ENCODE measurements at regions not wholly inside any gene's neighbourhood (a gene's known extent, or its start where the extent isn't known, plus 50 kb on each side); places are given as distances from the start of the nearest gene placed in this dataset.
"Not testable (repeated sequence)": the region's sequence is repeated elsewhere in the genome, so short reads cannot be mapped to it uniquely, and the experiment has no call there.

- ATAC-seq, result no peak
These were observed 307.4 kb downstream of the NPHP4 start for GRCh38 chr1:5684791-5685190.

- no peak for ATAC-seq
These were observed 308.8 kb downstream of the NPHP4 start for GRCh38 chr1:5683446-5683845.

GRCh38 chr1:5682626-5683225 is 309.5 kb downstream of the NPHP4 start:
- ATAC-seq, result no peak

DNA sequence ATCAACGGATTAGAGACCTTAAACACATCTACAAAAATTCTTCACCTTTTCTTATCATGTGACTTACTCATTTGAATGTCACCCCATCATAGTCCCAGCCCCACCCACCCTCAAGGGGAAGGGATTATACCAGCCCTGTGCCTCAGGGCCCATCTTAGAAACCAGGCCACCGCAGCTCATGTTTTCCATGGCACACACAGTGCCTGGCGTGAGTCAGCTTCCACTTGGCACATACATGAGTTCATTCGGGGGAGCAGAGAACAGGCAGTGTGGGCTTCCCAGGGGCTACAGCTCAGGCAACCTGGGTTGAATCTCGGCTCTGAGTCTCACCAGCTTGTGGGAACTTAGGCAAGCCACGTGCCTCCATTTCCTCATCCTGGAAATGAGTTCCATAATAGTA is 310.6 kb downstream of the NPHP4 start:
- ATAC-seq, result no peak

DNA sequence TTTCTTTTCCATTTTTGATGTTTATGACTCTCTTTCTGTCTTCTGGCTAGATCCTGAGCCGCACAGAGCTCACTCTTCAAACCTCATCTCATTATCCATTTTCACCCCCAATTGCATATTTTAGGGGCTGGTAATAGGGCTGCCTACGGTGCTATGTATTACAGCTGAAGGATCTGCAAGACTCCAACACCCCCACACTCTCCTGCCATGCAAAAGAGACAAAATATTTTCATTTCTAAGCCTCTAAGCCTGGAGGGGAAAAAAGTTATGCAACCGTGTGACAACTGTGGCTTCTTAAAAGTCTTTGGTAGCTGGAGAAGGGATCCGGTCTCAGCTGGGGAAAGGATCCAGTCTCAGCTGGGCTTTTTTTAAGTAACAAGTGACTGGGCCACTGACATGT is 311.6 kb downstream of the NPHP4 start:
- ATAC-seq, result no peak

DNA sequence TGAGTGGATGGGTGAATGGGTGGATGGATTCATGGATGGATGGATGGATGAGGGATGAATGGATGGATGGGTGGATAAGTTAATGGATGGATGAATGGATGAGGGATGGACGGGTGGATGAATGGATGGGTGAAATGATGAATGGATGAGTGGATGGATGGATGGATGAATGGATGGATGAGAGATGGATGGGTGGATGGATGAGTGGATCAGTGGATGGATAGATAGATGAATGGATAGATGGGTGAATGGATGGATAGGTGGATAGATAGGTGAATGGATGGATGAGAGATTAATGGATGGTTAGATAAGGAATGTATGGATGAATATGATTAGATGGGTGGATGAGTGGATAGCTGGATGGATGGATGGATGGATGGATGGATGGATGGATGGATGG is 313.5 kb downstream of the NPHP4 start:
- no peak for ATAC-seq

DNA sequence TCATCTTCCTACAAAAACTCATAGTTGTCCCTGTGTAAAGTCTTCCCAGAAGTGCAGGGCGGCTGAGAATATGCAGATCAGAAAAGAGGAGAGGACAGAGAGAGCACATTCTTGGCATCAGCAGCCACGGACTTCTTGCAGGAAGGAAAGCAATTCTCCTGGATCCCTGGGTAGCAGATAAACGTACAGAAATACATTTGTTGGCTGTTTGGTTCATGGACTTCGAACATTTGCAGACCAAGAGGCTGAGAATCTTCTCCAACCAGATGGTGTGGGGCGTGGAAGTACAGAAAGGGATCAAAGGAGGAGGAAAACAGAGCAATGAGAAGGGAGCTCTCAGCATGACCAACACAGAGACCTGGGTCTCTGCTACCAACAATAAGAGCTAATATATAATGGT is 319.9 kb downstream of the NPHP4 start:
- ATAC-seq, result not testable (repeated sequence)

GRCh38 chr1:5670590-5671350 is 321.5 kb downstream of the NPHP4 start:
- no peak for ATAC-seq

- no peak for ATAC-seq
These were observed 324.5 kb downstream of the NPHP4 start for GRCh38 chr1:5667513-5668325.

- no peak for ATAC-seq
These were observed 327.0 kb downstream of the NPHP4 start for GRCh38 chr1:5664906-5665875.

- ATAC-seq, result no peak
These were observed 328.0 kb downstream of the NPHP4 start for GRCh38 chr1:5664081-5664768.

GRCh38 chr1:5662744-5663126 is 329.5 kb downstream of the NPHP4 start:
- no peak for ATAC-seq

DNA sequence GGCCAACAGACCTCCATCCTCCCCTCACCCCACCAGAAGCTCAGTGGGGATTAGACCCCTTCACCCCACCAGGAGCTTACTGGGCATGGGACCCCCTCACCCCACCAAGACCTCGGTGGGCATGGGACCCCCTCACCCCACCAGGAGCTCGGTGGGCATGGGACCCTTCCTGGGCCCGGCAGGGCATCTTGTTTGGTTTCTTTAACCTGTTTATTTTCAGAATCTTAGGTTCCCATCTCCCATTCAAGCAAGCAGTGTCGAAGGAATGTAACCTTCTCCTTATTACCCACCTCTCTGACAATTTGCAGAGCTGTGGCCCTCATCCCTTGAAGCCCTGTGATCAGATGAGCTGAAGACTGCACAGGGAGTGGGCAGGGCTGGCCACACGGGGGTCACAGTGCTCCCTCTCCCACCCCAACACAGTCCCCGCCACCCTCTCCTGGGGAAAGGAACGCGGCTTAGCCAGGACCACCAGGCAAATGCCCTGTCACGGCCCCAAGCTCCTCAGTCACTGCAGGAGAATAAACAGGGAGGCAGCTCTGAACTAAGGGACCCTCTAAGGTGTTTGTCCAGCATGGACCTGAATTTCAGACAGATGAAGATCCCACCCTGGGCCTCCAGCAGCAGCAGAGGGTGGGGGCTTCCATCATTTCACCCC is 330.0 kb downstream of the NPHP4 start:
- no peak for ATAC-seq

DNA sequence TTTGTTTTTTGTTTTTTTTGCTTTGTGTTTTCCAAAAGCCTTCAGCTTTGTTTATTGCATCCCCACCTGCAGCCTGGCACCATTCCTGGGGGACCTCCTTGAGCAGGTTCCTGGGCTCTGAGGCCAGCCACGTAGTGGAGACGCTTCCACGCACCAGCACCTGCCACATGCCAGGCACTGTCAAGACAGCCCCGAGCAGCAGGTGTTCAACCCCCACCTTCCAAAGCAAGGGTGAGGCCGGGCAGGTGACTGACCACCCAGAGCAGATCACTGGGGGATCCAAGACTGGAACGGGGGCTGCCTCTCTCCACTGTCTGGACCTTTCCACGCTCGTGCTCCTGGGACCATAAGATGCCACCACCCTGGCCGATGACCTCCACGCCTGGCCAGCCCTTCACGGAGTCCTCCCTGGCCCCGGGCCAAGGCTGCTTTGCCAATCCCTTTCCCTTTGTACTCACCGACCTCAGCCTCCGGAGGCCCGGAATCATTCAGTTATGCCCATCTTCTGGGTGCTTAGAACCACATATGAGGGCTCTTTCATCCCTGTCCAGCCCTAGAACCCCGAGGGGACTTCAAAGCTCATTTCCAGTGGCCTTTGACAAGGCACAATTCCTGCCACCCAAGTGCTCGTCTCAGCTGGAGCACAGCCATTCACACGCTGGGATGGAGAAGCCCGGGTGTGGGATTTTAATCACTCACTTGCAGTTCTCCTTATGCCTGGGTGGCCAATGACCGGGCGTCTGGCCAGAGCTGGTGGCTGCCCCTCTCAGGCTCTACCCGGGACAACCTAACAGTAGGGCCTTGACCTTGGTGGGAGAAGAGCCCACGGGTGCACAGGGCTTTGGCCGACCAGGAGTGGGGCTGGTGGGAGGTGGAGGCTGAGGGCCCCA is 330.8 kb downstream of the NPHP4 start:
- ATAC-seq, result no peak

DNA sequence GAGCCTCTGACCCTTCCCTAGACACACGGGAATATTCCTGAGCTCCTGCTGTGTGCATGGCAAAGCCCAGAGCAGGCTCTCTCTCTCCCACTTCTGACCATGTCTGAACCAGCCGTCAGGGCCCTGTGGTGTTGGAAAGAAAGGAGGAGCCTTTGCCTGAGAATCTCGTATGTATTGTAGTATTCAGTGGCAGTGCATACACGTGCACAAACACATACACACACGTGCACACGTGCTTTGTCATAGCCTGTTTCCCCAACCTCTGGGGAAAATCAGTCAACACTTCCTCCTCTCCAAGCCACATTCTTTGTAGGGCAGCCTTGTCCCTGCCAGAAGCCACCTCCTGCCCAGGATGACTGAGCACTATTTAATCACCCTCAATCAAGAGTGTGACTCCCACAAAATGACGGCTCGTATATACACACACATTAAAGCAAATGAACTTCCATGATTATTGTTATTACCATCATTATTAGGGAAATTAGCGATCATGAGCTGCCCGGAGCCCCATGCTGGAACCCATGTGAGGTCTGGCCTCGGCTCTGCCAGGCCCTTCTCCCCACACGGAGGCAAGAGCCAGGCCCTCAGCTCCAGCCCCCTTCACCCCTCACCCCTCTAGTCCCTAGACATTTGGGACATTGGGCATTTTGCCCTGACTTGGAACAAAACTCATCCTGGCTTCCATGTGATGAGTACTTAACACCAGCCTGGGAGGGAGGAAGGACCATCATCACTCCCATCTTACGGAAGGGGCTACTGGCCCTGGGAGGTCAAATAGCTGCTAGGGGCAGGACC is 331.9 kb downstream of the NPHP4 start:
- ATAC-seq, result no peak

DNA sequence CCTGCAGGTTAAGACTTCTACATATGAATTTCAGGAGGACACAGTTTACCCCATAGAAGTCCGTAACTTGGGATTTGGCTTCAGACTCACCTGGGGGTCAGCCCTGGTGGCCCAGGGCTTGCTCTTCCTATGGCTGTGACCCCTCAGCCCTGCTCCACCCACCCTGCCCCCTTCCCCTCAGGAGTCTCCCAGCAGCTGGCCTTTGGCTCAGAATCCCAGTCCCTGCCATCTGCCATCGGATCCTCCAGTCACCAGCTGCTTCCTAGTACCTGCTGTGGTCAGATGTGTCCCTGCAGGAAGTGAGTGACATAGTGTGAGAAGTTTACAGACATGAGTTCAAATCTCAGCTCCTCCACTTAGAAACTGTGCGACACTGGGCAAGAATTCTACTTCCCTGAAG is 332.6 kb downstream of the NPHP4 start:
- no peak for ATAC-seq

DNA sequence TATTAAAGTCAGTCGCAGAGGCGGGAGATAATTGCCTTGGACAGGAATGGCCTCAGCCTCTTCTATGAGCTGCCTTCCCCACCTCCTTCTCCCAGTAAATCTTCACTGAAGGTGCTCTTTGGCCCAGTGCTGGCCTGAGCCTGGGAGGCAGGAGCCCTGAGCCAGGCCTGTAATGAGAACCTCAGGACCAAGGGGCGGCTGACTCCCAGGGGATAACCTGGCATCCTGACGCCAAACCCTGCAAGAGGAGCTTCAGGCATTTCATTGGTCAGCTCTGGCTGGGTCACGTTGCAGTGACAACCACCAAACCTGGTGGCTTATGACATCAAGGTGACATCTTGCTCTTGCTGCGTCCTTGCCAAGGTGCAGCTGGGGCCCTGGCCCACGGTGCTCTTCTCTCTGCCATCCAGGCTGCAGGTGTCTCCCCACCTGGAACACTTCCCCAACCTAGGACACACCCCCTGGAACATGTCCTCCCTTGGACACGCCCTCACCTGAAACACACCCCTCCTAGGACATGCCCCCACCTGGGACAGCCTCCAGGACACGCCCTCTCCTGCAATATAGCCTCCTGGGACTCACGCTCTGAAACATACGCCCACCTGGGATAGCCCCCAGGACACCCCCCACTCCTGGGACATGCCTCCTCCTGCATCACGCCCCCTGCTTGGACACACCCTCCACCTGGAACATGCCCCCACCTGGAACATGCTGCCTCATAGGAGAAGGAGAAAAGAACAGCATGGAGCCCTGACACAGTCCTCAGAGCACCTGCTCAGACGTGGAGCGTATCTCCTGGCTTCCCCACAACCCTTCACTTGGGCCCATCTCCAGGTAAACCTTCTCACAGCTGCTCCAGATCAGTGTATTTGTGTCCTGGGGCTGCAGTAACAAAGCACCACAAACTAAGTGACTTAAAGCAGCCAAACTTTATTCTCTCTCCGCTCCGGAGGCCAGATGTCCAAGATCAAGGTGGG is 333.6 kb downstream of the NPHP4 start:
- no peak for ATAC-seq
